MM.1S (cell line): ENCODE measurements at regions not wholly inside any gene's neighbourhood (a gene's known extent, or its start where the extent isn't known, plus 50 kb on each side); places are given as distances from the start of the nearest gene placed in this dataset.

Experiments used
- DNase-seq: peaks from one replicate; pipeline ENCODE4 v3.0.0-alpha.2; 2015
- H2AFZ ChIP-seq: fragments of 300-600 bp; sonication (generic); 2 replicates; pipeline ENCODE4 v1.6.0; 2016; ENCODE audit warnings: antibody characterized with exemption, low read length
- H3F3A ChIP-seq: fragments of 300-600 bp; sonication (generic); 2 replicates; pipeline ENCODE4 v1.6.1; 2016; ENCODE audit warnings: mild to moderate bottlenecking, antibody characterized with exemption, low read length, moderate library complexity, mixed read lengths; ENCODE audit not compliant: insufficient read depth
- H3K27ac ChIP-seq: fragments of 300-600 bp; sonication (generic); 2 replicates; pipeline ENCODE4 v1.5.1; 2016; ENCODE audit warnings: mild to moderate bottlenecking, low read length
- H3K27me3 ChIP-seq: fragments of 300-600 bp; sonication (generic); replicated peaks from 2 replicates; pipeline ENCODE4 v1.6.0; 2016; ENCODE audit warnings: low read length; ENCODE audit not compliant: insufficient read depth
- H3K36me3 ChIP-seq: fragments of 300-600 bp; sonication (generic); replicated peaks from 2 replicates; pipeline ENCODE4 v1.6.1; 2016; ENCODE audit warnings: mild to moderate bottlenecking, low read length, mixed read lengths; ENCODE audit not compliant: insufficient read depth
- H3K4me1 ChIP-seq: fragments of 300-600 bp; sonication (generic); 2 replicates; pipeline ENCODE4 v1.6.1; 2016; ENCODE audit warnings: low read length, mixed read lengths
- H3K4me2 ChIP-seq: fragments of 300-600 bp; sonication (generic); 2 replicates; pipeline ENCODE4 v1.6.0; 2016; ENCODE audit warnings: low read depth, low read length
- H3K4me3 ChIP-seq: fragments of 300-600 bp; sonication (generic); 2 replicates; pipeline ENCODE4 v1.5.1; 2016; ENCODE audit warnings: low read length, mixed read lengths
- H3K79me2 ChIP-seq: fragments of 300-600 bp; sonication (generic); 2 replicates; pipeline ENCODE4 v1.6.1; 2016; ENCODE audit warnings: mixed run types, low read length, mixed read lengths
- H3K9ac ChIP-seq: fragments of 300-600 bp; sonication (generic); 2 replicates; pipeline ENCODE4 v1.6.1; 2016; ENCODE audit warnings: low read length, mixed read lengths
- H3K9me2 ChIP-seq: fragments of 300-600 bp; sonication (generic); replicated peaks from 2 replicates; pipeline ENCODE4 v1.6.1; 2016; ENCODE audit warnings: mild to moderate bottlenecking, low read length, mixed read lengths; ENCODE audit not compliant: insufficient read depth
- H3K9me3 ChIP-seq: fragments of 300-600 bp; sonication (generic); replicated peaks from 2 replicates; pipeline ENCODE4 v1.6.1; 2016; ENCODE audit warnings: mild to moderate bottlenecking, low read length, mixed read lengths; ENCODE audit not compliant: insufficient read depth
- H4K20me1 ChIP-seq: fragments of 300-600 bp; sonication (generic); 2 replicates; pipeline ENCODE4 v1.6.1; 2016; ENCODE audit warnings: mild to moderate bottlenecking, low read length, moderate library complexity, mixed read lengths; ENCODE audit not compliant: insufficient read depth
- CTCF ChIP-seq: fragments of 300-600 bp; sonication (generic); IDR thresholded peaks from 2 replicates; pipeline ENCODE4 v1.5.1; 2016; ENCODE audit warnings: antibody characterized with exemption, low read length, mixed read lengths
- EZH2 ChIP-seq: fragments of 300-600 bp; sonication (generic); optimal IDR thresholded peaks from 2 replicates; pipeline ENCODE3; 2017; ENCODE audit warnings: low read depth, mild to moderate bottlenecking, antibody characterized with exemption, low read length, mixed read lengths
- EZH2phosphoT487 ChIP-seq: fragments of 300-600 bp; sonication (generic); IDR thresholded peaks from 2 replicates; pipeline ENCODE4 v1.6.1; 2018; ENCODE audit warnings: antibody characterized with exemption, low read length

- no peak for TF ChIP-seq EZH2
- no peak; the same call in 1 of the 2 replicates for TF ChIP-seq CTCF
- TF ChIP-seq EZH2phosphoT487 = no peak
- no peak for DNase-seq
- H3K9me2 ChIP-seq = no peaks in the 10 kb centered on the region
- peaks cover 10% of the 10 kb centered on the region for H3K4me1 ChIP-seq
- no peak overlapping the region for H2AFZ ChIP-seq
- H3K36me3 ChIP-seq = no peaks in the 10 kb centered on the region
- H3F3A ChIP-seq = peaks cover 7% of the 10 kb centered on the region; the same call in 1 of the 2 replicates
- no peaks in the 10 kb centered on the region for H3K9me3 ChIP-seq
- no peak overlapping the region for H3K27ac ChIP-seq
- H3K27me3 ChIP-seq = no peaks in the 10 kb centered on the region
- no peaks in the 10 kb centered on the region for H4K20me1 ChIP-seq
- H3K4me3 ChIP-seq = no peak overlapping the region
- H3K9ac ChIP-seq = no peak overlapping the region
- no peaks in the 10 kb centered on the region for H3K79me2 ChIP-seq
- no peak overlapping the region for H3K4me2 ChIP-seq
Measured at GRCh38 chr21:22965455-22966135, 1967.4 kb downstream of the NCAM2 start.

- Histone ChIP-seq H3K27ac (no peak overlapping the region), H2AFZ (no peak overlapping the region), H3K9me3 (no peaks in the 10 kb centered on the region), H3K4me2 (no peak overlapping the region), H3K4me1 (no peaks in the 10 kb centered on the region), H3K79me2 (no peaks in the 10 kb centered on the region), H3K27me3 (no peaks in the 10 kb centered on the region), H3K9ac (no peak overlapping the region), H3K4me3 (no peak overlapping the region), H3K9me2 (no peaks in the 10 kb centered on the region), H3F3A (no peaks in the 10 kb centered on the region), H3K36me3 (no peaks in the 10 kb centered on the region), H4K20me1 (no peaks in the 10 kb centered on the region)
- TF ChIP-seq EZH2 (no peak), CTCF (no peak), EZH2phosphoT487 (no peak)
- no peak for DNase-seq
Measured at GRCh38 chr21:22981819-22982218, 1983.6 kb downstream of the NCAM2 start.

- no peak for DNase-seq
- Histone ChIP-seq H3K36me3 (no peaks in the 10 kb centered on the region), H3K4me1 (no peaks in the 10 kb centered on the region), H3K79me2 (no peaks in the 10 kb centered on the region), H3K9me2 (no peaks in the 10 kb centered on the region), H3K9ac (no peak overlapping the region), H3K4me2 (no peak overlapping the region), H3K27me3 (no peaks in the 10 kb centered on the region), H3F3A (no peaks in the 10 kb centered on the region), H3K9me3 (no peaks in the 10 kb centered on the region), H3K4me3 (no peak overlapping the region), H4K20me1 (no peaks in the 10 kb centered on the region), H3K27ac (no peak overlapping the region), H2AFZ (no peak overlapping the region)
- no peak for TF ChIP-seq EZH2
- TF ChIP-seq CTCF = no peak
- no peak for TF ChIP-seq EZH2phosphoT487
Measured at GRCh38 chr21:22993144-22993543, 1994.9 kb downstream of the NCAM2 start.
